GM21381 (cell line): ENCODE measurements at regions not wholly inside any gene's neighbourhood (a gene's known extent, or its start where the extent isn't known, plus 50 kb on each side); places are given as distances from the start of the nearest gene placed in this dataset.

Experiments
- ATAC-seq: cut with Tn5 transposase; IDR thresholded peaks from one replicate; pipeline ENCODE4 v1.9.1; 2021; ENCODE audit warnings: mild to moderate bottlenecking, moderate library complexity; ENCODE audit not compliant: unreplicated experiment

DNA sequence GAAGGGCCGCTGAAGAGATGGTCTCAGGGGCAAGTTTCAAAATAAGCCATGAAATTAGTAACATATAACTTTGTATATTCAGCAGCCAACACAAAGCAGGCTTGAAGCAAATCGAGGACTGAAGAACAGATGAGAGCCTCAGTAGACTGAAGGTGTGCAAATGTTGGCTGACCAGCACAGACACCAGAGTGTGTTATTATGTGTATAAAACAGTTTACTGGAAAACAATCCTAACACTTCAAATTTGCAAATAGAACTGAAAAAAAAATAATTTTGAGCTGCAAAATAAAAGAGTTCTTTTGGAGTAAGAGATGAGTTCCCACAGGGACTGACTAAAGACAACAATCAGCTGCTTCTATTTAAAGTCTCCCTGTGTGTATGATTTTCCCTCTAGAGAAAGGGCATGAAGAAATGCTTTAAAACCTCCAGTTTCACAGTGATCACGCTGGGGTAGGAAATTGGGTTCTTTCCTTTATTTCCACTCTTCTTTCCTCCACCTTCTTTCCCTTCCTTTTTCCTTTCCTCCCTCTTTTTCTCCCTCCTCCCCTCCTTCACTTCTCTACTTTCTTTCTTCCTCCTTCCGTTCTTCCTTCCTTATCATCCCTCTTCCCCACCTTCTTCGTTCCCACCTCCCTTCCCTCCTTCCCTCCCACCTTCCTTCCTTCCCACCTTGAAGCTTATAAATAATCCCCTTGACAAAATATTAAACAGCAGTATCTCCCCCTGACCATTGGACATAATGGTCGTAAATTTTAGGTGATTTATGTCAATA, 383.9 kb upstream of the DCN start:
- no peak for ATAC-seq

DNA sequence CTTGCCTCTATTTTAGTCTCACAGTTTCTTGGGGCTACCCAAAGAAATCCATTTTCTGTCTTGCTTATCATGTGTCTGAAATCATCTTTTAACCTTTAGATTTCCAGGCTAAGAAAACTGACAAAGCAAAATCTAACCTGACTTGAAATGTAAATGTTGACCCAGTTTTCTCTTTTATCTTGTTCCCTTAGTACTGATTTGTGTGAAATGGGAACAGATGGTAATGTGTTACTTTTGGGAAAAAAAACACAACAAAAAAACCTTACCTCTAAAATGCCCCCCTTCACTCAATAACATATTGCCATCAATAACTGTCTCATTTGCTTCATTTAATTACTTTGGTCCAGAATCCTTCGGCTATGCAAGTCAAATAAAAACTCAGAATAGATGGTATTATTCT, 383.2 kb upstream of the DCN start:
- ATAC-seq, result no peak

DNA sequence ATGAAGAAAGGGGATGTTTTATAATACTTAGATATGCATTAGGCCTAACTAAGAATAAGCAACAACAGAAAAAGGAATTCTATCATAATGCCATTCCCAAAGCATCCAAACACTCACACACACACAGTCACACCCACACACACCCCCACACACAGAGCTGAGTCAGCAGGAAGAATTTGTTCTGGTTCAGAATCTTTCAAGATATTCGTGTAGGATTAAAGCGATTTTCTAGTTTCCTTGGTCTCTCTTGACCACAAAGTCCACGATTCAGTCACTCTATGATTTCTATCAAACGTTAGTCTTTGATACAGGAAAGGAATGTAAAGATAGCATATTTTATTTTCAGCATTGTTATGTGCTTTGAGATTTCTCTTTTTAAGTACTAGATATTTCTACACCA, 382.6 kb upstream of the DCN start:
- ATAC-seq, result no peak

DNA sequence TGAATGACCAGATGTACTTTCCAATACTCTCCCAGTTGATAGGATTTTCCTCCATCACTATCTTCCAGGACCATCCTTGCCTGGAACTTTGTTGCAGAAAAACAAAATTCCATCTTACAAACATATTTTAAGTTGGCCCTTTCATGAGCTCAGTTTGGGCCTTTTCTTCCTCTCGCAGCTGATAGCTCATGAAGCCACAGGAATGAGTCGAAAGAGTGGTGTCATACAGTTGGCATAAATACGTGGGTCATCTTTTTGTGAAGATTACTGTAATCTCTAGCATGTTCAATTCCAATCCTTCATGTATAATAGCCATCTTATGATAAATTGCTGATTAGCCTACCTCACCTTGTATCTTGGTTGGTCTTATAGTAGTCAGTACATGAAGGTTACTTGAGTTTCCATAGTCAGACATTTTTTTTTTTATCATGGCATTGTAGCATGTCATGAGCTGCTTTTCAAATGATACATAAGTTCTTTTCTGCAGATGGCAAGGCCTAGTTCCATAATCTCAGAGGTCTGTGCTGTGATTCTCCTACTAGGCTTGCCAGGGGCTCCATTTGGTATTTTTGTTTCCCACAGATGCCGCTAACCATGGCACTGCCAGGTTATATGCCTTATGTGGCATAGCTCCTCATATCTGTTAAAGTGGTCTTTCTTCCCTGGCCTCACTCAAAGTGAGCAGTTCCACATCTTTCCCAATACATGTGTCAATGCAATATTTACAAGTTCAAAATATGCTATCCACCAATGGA, 380.6 kb upstream of the DCN start:
- ATAC-seq, result no peak

DNA sequence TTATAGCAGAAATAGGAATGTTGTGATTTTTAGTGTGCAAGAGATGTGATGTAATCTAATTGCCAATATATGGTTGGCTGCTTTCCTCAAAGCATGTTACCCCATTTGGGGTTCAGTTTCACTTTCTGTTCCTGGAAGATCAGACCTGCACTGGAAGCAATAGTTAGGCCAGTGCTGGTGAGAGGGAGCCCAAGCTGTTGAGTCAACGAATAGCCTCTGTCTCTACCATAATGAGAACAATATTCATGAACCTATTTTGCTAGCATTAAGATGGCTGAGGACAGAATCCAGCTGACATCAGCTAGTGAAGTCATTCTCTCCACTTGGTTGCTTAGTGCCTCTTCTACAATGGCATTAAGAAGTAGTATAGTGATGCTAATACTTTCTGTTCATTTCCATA, 379.9 kb upstream of the DCN start:
- ATAC-seq, result no peak

DNA sequence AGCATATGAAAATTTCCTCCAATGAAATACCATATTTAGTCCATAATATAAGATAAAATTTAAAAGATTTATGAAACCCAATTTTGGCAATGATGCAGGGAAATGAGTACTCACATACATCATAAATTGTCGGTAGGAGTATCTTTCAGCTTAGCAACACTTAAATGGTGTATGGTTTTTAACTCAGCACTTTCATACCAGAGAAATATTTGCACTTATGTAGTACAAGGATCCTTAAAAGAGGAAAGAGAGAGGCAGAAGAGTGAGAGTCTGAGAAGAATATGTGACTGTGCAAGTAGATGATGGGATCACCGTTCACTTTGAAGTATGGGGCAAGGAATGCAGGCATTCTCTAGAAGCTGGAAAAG, 379.3 kb upstream of the DCN start:
- no peak for ATAC-seq

DNA sequence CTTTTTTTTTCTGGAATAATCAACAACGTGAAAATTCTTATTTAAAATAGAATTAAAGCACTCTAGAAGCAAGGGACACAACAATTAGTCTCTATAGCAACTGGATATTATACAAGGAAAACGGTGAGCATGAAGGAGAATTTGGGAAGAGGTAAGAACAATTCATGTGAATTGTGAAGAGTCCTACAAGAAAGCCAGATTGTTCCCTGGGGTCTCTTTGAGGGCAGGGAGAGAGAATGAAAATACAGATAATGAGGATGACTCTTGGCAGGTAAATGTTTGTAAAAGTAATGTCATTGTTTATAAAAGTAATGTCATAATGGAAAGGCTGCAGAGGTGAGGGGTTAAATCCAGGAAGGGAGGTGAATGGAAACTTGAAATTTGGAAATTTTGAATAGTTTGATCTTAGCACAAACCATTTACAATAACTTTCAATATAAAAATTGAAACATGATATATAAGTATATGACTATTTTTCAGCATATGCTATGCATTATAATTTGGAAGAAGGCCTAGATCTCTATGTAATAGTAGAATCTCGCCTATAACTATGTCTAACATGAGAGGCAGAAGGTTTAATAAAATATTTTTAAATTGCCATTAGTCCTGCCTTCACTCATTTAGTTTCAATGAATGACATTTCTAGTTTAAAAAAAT, 378.8 kb upstream of the DCN start:
- ATAC-seq, result no peak

DNA sequence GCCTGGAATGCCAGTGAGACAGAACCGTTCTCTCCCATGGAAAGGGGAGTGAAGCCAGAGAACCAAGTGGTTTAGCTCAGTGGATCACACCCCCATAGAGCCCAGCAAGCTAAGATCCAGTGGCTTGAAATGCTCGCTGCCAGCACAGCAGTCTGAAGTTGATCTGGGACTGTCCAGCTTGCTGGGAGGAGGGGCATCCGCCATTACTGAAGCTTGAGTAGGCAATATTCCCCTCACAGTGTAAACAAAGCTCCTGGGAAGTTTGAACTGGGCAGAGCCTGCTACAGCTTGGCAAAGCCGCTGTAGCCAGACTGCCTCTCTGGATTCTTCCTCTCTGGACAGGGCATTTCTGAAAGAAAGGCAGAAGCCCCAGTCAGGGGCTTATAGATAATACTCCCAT, 374.3 kb upstream of the DCN start:
- ATAC-seq, result no peak

DNA sequence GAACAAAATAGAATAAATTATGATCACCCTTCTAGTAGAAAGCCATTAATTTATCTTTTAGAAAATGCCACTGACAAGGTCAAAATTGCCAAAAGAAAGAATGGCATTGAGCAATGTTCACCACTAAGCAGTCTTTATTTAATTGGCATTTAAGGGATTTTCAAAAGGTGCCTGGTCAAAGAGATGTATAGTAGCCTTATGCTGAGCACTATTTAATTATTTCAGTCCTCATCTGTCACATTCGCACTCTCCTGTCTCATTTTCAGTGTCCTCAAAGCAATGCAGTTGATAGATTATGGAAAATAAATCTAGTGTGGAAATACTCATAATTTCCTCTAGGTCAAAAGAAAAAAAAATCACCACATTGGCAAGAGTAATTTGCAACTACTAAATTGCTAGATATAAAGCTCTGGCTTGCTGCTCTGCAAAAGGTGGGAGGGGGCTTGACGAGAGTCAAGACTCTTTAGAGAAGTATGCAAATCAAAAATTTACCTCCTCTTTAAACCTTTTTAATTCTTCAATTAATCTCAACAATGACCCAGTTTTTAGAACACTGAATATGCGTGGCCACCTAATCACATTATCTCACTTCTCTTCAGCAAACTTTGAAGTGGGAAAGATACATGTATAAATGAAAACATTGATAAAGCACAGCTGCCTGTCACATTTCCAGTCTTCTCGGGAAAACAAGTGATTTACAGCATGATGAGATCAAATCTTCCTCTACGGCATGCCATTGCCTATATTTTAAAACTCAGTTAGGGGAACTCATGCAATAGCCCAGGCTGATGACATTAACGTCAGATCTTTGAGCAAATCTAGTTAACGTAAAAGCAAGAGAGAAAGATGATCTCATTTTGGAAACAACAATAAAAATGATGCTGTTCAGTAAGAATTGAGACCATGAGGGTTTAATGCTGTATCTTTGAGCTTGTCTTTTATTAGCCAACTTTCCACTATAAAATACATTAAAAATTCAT, 373.1 kb upstream of the DCN start:
- ATAC-seq, result no peak

DNA sequence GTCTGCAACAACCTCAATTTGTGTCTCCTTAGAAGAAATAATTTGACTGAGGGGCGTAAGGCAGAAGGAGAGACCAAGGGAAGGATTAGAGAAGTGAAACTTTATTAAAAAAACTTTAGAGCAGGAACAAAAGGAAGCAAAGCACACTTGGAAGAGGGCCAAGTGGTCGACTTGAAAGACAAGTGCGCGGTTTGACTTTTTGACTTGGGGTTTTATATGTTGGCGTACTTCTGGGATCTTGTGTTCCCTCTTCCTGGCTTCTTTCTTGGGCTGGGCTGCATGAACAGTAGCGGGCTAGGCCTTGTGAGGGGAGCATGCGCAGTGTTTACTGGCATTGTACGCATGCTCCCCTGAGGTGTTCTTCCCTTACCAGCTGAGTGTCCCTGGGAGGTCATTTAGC, 369.3 kb upstream of the DCN start:
- ATAC-seq, result no peak

DNA sequence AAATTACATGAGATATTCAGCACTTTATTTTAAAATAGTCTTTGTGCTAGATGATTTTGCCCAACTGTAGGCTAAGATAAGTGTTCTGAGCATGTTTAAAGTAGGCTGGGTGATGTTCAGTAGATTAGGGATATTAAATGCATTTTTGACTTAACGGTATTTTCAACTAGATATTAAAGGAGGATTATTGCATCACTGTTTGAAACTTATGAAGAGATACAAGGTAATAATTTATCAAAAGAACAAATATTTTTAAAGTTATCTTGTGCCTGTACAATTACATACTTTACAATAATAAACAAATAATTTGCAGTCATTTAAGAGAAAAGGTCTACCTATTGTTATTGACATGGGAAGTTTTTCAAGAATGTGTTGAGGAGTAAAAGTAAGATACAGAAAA, 368.6 kb upstream of the DCN start:
- ATAC-seq, result no peak

DNA sequence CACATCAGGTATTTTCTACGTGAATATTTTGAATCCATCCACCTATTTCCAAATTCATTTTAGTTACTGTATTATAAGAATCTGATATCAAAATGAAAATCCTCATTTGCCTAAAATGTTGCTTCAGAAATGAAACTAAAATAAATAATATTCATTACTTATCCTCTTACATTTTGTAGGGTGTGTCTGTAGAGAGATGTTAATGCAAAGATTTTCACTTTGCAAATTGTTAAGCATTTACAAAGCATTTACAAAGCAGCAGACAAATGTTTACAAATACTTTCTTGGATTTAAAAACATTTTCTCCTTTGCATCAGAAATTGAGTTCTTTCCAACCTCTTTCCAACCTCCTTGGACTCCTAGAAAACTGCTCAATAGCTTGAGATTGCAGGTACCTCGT, 360.0 kb upstream of the DCN start:
- ATAC-seq, result no peak

DNA sequence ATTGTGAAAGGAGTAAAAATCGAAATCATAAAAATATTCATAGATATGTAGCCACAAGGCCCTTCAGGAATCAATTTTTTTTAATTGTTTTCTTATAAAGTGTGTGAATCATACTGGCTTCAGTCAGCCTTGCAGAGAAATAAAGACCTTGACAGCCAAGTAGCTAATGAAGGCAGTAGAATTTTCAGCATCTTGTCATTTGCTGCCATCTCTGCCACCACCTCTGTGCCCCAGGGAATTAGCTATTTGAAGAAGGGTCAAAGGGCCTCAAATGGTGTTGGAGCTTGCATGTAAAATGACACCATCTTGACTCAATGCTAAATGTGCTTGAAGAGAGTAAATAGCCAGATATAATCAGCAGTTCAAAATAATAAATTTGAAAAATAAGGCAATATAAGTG, 359.4 kb upstream of the DCN start:
- no peak for ATAC-seq

DNA sequence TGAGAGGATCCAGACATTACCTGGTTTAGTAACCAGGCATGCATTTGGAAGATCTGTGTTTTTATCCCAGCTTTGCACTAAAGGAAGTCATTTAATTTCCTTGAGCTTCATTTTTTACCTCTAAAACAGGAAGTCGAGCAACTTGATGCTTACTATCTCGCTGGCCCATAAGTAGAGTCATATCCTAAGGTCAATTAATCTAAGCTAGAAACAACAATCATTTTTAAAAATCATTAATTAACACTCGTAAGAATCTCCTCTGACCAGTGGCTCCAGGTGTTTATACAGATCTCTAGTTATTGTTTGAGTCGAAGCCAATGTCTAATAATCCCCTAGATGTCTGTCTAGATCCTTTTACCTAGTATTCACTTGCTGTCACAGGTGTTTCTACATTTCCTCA, 355.8 kb upstream of the DCN start:
- no peak for ATAC-seq

DNA sequence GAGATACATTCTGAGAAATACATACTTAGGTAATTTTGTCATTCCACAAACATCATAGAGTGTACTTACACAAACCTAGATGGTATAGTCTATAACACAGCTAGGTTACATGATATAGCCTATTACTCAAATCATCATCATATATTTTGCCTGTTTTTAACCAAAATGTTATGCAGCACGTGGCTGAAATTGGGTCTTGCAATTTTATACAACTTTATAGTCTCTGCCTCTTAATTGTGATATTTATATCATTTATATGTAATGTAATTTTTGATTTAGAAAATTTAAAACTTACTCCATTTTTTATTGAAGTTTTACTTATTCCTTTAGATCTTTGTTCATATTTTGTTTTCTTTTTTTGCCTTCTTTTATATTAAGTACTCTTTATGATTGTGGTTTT, 350.7 kb upstream of the DCN start:
- ATAC-seq, result no peak

DNA sequence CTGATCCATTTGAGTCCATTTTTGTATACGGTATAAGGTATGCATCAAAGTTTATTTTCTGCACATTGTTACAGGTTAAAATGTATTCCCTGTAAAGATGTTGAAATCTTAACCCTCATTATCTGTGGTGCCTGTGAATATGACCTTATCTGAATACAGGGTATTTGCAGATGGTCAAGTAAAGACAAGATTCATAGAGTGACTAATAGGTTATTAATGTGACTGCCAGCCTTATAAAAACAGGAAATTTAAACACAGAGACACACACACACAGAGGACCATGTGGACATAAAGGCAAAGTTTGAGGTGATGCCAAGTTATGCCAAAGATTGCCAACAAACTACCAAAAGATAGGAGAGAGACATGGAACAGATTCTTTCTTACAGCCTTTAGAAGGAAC, 347.2 kb upstream of the DCN start:
- no peak for ATAC-seq

DNA sequence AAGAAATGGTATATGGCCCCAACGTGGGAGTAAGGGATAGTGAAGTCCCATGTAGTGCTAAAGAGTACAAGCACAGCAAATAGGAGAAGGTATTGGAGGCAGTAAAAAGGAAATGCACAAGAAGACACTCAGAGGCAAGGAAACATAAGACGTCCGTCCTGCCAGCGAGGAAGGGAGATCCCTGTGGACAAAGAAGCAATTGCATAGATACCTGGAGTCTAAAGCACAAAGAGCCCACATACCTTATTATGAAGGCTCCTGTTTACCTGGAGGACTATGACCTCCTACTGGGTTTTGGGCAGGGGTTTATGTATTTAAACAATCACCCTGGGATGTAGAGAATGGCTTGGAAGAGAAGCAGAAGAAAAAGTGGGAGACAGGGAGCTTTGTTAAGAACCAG, 341.2 kb upstream of the DCN start:
- ATAC-seq, result no peak

DNA sequence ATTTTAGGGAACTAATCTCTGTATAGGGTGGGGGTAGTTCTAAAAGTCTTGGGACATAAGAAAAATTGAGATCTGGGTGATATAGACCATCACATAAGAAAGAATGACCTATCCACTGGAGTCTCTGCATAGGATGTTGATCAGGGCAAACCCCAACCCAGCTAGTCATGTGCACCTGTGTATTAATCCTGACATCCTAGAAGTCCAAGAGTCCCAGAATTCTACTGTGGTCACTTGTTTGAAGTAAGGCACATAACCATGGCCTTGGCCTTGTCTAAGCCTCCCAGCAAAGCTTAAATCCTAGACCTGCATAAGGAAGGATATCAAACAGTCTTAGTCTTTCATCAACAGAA, 334.1 kb upstream of the DCN start:
- ATAC-seq, result no peak

DNA sequence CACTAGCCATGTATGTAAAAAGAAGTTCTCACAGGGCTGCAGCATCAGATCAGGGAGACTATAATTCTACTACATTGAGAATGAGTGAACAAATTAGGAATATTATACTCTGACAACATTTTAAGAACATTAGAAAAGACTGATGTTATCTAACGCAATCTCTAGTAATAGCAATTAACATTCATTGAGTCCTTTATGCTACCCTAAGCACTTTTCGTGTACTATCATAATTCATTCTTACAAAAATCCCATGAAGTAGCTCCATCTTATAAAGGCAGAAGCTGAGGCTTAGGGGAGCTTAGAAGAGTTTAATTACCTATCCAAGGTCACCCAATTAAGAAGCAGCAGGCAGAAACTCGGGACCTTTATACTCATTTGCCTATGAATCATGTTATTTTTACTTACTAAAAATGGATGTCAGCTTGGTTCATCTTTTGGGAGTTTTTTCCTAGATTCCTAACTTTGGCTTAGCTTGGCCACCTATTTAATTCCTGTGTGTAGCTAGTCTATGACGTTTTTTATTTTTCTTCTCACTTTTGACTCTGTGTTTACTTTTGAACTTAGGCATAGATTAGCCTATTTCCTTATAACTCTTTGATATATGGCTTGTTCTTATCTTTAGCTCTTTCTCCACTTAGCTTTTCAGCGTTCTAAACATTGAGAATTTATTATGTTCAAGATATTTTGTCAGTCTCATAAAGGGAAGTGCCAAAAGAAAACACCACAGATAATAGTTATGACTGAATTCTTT, 333.5 kb upstream of the DCN start:
- no peak for ATAC-seq

DNA sequence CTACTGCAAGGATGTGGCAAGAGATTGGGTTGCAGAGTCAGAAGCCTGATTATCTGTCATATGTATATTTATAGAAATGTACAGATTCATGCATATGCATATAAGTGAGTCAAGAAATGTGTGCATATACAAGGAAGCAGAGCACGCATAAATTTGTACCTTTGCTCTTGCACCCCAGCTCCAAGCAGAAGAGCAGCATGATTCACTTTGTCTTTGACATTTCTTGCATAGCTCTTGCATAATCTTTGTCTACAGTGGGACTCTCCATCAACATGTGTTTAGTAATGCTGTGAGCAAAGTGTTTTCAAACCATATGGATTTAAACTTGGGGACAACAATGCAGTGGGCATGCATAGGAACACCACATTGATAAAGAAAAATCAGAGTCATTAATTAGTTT, 330.7 kb upstream of the DCN start:
- no peak for ATAC-seq
